ENCODE measurements at regions not wholly inside any gene's neighbourhood (a gene's known extent, or its start where the extent isn't known, plus 50 kb on each side); places are given as distances from the start of the nearest gene placed in this dataset.

DNA sequence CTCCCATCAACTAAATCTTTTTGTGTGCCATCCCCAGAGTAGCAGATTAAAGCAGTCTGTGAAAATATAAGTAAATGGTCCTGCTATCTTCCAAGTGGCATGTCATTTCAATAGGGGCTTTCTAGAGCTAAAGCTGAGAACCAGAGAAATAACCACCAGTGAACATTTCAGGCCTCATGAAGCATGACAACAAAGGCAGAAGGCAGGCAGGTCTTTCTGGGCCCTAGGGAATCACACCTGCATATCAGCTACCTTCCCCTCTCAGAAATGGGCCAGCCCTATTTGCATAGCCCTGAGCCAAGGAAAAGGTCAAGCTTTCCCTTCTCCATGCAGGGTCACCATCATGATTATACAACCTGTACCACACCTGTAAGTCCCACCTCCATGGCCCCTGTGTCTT lies 205.3 kb downstream of the DEPDC1B start (continued):
- TF ChIP-seq SMAD5 (IDR thresholded peaks at IDR 0.05; ENCODE audit: low read depth) = no peak
- peak; percentile 18; the same call in 1 of the 2 replicates for TF ChIP-seq NR2C1 (IDR thresholded peaks at IDR 0.05)
- TF ChIP-seq ZNF384 (IDR thresholded peaks at IDR 0.05; ENCODE audit: borderline replicate concordance, low read depth, low read length) = no peak
- TF ChIP-seq, protein P1, sequence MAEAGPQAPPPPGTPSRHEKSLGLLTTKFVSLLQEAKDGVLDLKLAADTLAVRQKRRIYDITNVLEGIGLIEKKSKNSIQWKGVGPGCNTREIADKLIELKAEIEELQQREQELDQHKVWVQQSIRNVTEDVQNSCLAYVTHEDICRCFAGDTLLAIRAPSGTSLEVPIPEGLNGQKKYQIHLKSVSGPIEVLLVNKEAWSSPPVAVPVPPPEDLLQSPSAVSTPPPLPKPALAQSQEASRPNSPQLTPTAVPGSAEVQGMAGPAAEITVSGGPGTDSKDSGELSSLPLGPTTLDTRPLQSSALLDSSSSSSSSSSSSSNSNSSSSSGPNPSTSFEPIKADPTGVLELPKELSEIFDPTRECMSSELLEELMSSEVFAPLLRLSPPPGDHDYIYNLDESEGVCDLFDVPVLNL (IDR thresholded peaks at IDR 0.05; ENCODE audit: low read depth, low read length) = no peak
- TF ChIP-seq, protein P2, sequence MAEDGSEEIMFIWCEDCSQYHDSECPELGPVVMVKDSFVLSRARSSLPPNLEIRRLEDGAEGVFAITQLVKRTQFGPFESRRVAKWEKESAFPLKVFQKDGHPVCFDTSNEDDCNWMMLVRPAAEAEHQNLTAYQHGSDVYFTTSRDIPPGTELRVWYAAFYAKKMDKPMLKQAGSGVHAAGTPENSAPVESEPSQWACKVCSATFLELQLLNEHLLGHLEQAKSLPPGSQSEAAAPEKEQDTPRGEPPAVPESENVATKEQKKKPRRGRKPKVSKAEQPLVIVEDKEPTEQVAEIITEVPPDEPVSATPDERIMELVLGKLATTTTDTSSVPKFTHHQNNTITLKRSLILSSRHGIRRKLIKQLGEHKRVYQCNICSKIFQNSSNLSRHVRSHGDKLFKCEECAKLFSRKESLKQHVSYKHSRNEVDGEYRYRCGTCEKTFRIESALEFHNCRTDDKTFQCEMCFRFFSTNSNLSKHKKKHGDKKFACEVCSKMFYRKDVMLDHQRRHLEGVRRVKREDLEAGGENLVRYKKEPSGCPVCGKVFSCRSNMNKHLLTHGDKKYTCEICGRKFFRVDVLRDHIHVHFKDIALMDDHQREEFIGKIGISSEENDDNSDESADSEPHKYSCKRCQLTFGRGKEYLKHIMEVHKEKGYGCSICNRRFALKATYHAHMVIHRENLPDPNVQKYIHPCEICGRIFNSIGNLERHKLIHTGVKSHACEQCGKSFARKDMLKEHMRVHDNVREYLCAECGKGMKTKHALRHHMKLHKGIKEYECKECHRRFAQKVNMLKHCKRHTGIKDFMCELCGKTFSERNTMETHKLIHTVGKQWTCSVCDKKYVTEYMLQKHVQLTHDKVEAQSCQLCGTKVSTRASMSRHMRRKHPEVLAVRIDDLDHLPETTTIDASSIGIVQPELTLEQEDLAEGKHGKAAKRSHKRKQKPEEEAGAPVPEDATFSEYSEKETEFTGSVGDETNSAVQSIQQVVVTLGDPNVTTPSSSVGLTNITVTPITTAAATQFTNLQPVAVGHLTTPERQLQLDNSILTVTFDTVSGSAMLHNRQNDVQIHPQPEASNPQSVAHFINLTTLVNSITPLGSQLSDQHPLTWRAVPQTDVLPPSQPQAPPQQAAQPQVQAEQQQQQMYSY (CRISPR knock-in tag; IDR thresholded peaks at IDR 0.05) = no peak
- TF ChIP-seq PAX8 (IDR thresholded peaks at IDR 0.05) = no peak
- TF ChIP-seq RELA (IDR thresholded peaks at IDR 0.05; ENCODE audit: borderline replicate concordance, partially characterized antibody) = no peak
- TF ChIP-seq FOS (IDR thresholded peaks at IDR 0.05; ENCODE audit: borderline replicate concordance, extremely low read depth, insufficient read length) = no peak
- TF ChIP-seq ESRRA (IDR thresholded peaks at IDR 0.05; ENCODE audit: low read length) = no peak
- no peak for TF ChIP-seq HCFC1 (IDR thresholded peaks at IDR 0.05; ENCODE audit: low read length)
- TF ChIP-seq, protein P3, sequence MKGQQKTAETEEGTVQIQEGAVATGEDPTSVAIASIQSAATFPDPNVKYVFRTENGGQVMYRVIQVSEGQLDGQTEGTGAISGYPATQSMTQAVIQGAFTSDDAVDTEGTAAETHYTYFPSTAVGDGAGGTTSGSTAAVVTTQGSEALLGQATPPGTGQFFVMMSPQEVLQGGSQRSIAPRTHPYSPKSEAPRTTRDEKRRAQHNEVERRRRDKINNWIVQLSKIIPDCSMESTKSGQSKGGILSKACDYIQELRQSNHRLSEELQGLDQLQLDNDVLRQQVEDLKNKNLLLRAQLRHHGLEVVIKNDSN (IDR thresholded peaks at IDR 0.05; ENCODE audit: borderline replicate concordance, extremely low read length, insufficient read depth, low read depth, low read length) = no peak
- TF ChIP-seq YBX1 (IDR thresholded peaks at IDR 0.05) = no peak
- TF ChIP-seq HDAC2 (IDR thresholded peaks at IDR 0.05) = no peak
- TF ChIP-seq CREB1 (IDR thresholded peaks at IDR 0.05; ENCODE audit: low read depth) = no peak
- peak; percentile 73; the same call in 1 of the 2 replicates for TF ChIP-seq NR2F1 (conservative IDR thresholded peaks at IDR 0.05)
- TF ChIP-seq, protein P4, sequence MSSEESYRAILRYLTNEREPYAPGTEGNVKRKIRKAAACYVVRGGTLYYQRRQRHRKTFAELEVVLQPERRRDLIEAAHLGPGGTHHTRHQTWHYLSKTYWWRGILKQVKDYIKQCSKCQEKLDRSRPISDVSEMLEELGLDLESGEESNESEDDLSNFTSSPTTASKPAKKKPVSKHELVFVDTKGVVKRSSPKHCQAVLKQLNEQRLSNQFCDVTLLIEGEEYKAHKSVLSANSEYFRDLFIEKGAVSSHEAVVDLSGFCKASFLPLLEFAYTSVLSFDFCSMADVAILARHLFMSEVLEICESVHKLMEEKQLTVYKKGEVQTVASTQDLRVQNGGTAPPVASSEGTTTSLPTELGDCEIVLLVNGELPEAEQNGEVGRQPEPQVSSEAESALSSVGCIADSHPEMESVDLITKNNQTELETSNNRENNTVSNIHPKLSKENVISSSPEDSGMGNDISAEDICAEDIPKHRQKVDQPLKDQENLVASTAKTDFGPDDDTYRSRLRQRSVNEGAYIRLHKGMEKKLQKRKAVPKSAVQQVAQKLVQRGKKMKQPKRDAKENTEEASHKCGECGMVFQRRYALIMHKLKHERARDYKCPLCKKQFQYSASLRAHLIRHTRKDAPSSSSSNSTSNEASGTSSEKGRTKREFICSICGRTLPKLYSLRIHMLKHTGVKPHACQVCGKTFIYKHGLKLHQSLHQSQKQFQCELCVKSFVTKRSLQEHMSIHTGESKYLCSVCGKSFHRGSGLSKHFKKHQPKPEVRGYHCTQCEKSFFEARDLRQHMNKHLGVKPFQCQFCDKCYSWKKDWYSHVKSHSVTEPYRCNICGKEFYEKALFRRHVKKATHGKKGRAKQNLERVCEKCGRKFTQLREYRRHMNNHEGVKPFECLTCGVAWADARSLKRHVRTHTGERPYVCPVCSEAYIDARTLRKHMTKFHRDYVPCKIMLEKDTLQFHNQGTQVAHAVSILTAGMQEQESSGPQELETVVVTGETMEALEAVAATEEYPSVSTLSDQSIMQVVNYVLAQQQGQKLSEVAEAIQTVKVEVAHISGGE (CRISPR knock-in tag; IDR thresholded peaks at IDR 0.05) = no peak
- TF ChIP-seq RBBP5 (conservative IDR thresholded peaks at IDR 0.05) = no peak
- TF ChIP-seq, protein P5, sequence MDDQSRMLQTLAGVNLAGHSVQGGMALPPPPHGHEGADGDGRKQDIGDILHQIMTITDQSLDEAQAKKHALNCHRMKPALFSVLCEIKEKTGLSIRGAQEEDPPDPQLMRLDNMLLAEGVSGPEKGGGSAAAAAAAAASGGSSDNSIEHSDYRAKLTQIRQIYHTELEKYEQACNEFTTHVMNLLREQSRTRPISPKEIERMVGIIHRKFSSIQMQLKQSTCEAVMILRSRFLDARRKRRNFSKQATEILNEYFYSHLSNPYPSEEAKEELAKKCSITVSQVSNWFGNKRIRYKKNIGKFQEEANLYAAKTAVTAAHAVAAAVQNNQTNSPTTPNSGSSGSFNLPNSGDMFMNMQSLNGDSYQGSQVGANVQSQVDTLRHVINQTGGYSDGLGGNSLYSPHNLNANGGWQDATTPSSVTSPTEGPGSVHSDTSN (IDR thresholded peaks at IDR 0.05; ENCODE audit: insufficient replicate concordance, low read depth, low read length) = no peak
- TF ChIP-seq MYB (IDR thresholded peaks at IDR 0.05; ENCODE audit: borderline replicate concordance, low read depth, low read length) = no peak
- TF ChIP-seq, protein P6, sequence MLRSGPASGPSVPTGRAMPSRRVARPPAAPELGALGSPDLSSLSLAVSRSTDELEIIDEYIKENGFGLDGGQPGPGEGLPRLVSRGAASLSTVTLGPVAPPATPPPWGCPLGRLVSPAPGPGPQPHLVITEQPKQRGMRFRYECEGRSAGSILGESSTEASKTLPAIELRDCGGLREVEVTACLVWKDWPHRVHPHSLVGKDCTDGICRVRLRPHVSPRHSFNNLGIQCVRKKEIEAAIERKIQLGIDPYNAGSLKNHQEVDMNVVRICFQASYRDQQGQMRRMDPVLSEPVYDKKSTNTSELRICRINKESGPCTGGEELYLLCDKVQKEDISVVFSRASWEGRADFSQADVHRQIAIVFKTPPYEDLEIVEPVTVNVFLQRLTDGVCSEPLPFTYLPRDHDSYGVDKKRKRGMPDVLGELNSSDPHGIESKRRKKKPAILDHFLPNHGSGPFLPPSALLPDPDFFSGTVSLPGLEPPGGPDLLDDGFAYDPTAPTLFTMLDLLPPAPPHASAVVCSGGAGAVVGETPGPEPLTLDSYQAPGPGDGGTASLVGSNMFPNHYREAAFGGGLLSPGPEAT (IDR thresholded peaks at IDR 0.05; ENCODE audit: low read depth) = peak; percentile 81
